Activated naive CD4-positive, alpha-beta T cell treated with anti-CD3 and anti-CD28 coated beads, Interleukin-2, amount 50 U/mL, for 24 hours (primary cell): ENCODE measurements at regions not wholly inside any gene's neighbourhood (a gene's known extent, or its start where the extent isn't known, plus 50 kb on each side); places are given as distances from the start of the nearest gene placed in this dataset.
"Not testable (repeated sequence)": the region's sequence is repeated elsewhere in the genome, so short reads cannot be mapped to it uniquely, and the experiment has no call there.

Experiments
- H3K27ac Mint-ChIP-seq: one replicate; pipeline ENCODE4 v1.8.0; 2021; ENCODE audit warnings: mild to moderate bottlenecking, mixed read lengths
- H3K27me3 Mint-ChIP-seq: one replicate; pipeline ENCODE4 v1.8.0; 2021; ENCODE audit warnings: mixed read lengths
- H3K36me3 Mint-ChIP-seq: one replicate; pipeline ENCODE4 v1.8.0; 2021; ENCODE audit warnings: mixed read lengths
- H3K4me1 Mint-ChIP-seq: one replicate; pipeline ENCODE4 v1.8.0; 2021; ENCODE audit warnings: mixed read lengths
- H3K4me3 Mint-ChIP-seq: one replicate; pipeline ENCODE4 v1.8.0; 2021; ENCODE audit warnings: mild to moderate bottlenecking, mixed read lengths
- H3K9me3 Mint-ChIP-seq: one replicate; pipeline ENCODE4 v1.8.0; 2021; ENCODE audit warnings: mixed read lengths

- Mint-ChIP-seq H3K9me3 (peaks cover 5% of the 10 kb centered on the region), H3K27me3 (no peaks in the 10 kb centered on the region), H3K4me1 (no peaks in the 10 kb centered on the region), H3K36me3 (no peaks in the 10 kb centered on the region), H3K4me3 (no peak overlapping the region), H3K27ac (no peak overlapping the region)
Measured at GRCh38 chr7:49611951-49612350, 161.5 kb upstream of the VWC2 start.

DNA sequence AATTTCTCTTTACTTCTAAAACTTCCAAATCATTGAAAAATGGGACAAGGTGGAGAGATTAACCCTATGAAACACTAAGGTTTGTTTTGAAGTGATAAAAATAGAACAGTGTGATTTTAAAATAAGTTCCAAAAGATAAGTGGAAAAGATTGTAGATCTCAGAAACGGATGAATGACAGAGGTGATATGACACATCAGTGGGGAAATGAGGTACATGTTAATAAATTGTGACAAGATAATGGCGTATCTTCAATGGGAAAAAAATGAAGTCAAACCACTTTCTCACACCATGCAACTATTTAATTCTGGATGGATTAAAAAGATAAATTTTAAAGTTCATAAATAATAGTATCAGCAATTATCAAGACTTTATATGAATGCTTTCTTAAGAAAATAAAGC lies 159.7 kb upstream of the VWC2 start:
- no peaks in the 10 kb centered on the region for H3K4me1 Mint-ChIP-seq
- H3K27ac Mint-ChIP-seq, result no peak overlapping the region
- no peaks in the 10 kb centered on the region for H3K27me3 Mint-ChIP-seq
- H3K9me3 Mint-ChIP-seq, result peaks cover 8% of the 10 kb centered on the region
- H3K36me3 Mint-ChIP-seq, result no peaks in the 10 kb centered on the region
- H3K4me3 Mint-ChIP-seq, result no peak overlapping the region

GRCh38 chr7:49614974-49615373 lies 158.5 kb upstream of the VWC2 start:
- H3K27ac Mint-ChIP-seq, H3K27me3 Mint-ChIP-seq, H3K4me1 Mint-ChIP-seq, H3K4me3 Mint-ChIP-seq, H3K36me3 Mint-ChIP-seq: not testable (repeated sequence)
- H3K9me3 Mint-ChIP-seq, result peaks cover 13% of the 10 kb centered on the region

- H3K27me3 Mint-ChIP-seq, result no peaks in the 10 kb centered on the region
- peaks cover 20% of the 10 kb centered on the region for H3K9me3 Mint-ChIP-seq
- no peaks in the 10 kb centered on the region for H3K36me3 Mint-ChIP-seq
- H3K4me1 Mint-ChIP-seq, result no peaks in the 10 kb centered on the region
- no peak overlapping the region for H3K4me3 Mint-ChIP-seq
- no peak overlapping the region for H3K27ac Mint-ChIP-seq
Measured at GRCh38 chr7:49618028-49618427, 155.4 kb upstream of the VWC2 start.

DNA sequence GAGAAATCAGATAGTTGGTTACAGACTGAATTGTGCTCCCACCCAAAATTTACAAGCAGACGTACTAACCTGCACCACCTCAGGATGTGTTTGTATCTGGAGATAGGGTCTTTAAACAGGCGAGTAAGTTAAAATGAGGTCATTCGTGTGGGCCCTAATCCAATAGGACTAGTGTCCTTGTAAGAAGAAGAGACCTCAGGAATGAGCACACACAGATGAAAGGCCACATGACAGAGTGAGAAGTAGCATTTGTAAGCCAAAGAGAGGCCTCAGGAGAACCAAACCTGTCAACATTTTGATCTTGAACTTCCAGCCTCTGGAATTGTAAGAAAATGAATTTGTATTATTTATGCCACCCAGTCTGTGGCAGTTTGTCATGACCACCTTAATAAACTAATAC lies 149.5 kb upstream of the VWC2 start:
- no peak overlapping the region for H3K27ac Mint-ChIP-seq
- no peaks in the 10 kb centered on the region for H3K4me1 Mint-ChIP-seq

GRCh38 chr7:49624611-49625010 lies 148.8 kb upstream of the VWC2 start:
- Mint-ChIP-seq H3K4me3 (no peak overlapping the region), H3K27me3 (no peaks in the 10 kb centered on the region), H3K9me3 (peaks cover 7% of the 10 kb centered on the region), H3K4me1 (no peaks in the 10 kb centered on the region), H3K27ac (no peak overlapping the region), H3K36me3 (no peaks in the 10 kb centered on the region)

More for the DNA sequence above, 149.5 kb upstream of the VWC2 start:
- Mint-ChIP-seq H3K4me3 (no peak overlapping the region), H3K27me3 (no peaks in the 10 kb centered on the region), H3K36me3 (no peaks in the 10 kb centered on the region), H3K9me3 (peaks cover 12% of the 10 kb centered on the region)

GRCh38 chr7:49630513-49630912 lies 142.9 kb upstream of the VWC2 start:
- Mint-ChIP-seq H3K27me3 (no peaks in the 10 kb centered on the region), H3K9me3 (peaks cover under 1% of the 10 kb centered on the region), H3K36me3 (no peaks in the 10 kb centered on the region), H3K4me3 (no peak overlapping the region), H3K27ac (no peak overlapping the region), H3K4me1 (no peaks in the 10 kb centered on the region)

- H3K4me1 Mint-ChIP-seq, result no peaks in the 10 kb centered on the region
- no peak overlapping the region for H3K27ac Mint-ChIP-seq
- no peaks in the 10 kb centered on the region for H3K27me3 Mint-ChIP-seq
Measured at GRCh38 chr7:49631071-49631815, 142.2 kb upstream of the VWC2 start.

GRCh38 chr7:49631960-49632359 lies 141.5 kb upstream of the VWC2 start:
- Mint-ChIP-seq H3K27me3 (no peaks in the 10 kb centered on the region), H3K36me3 (no peaks in the 10 kb centered on the region)

More at GRCh38 chr7:49631071-49631815, 142.2 kb upstream of the VWC2 start:
- Mint-ChIP-seq H3K9me3 (peaks cover 4% of the 10 kb centered on the region), H3K4me3 (no peak overlapping the region), H3K36me3 (no peaks in the 10 kb centered on the region)

DNA sequence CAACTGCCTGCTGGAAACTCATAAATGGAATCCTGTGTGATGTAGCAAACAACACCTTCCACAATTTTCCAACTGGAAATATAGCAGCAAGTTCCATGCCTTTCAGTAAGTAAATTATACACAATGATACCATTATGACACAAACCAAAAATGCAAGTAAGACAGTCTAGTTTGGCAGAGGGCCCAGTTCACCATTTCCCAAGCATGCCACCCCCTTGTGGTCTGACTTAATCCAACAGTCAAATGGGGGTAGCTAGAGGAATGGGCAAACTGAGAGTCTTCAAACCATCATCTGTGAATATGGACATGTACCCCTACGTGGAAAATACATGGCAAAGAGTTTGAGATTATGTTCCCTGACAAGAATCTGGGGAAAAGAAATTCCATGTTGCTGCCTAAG lies 137.6 kb upstream of the VWC2 start:
- Mint-ChIP-seq H3K4me3 (no peak overlapping the region), H3K27ac (no peak overlapping the region), H3K36me3 (no peaks in the 10 kb centered on the region), H3K4me1 (no peaks in the 10 kb centered on the region), H3K27me3 (no peaks in the 10 kb centered on the region), H3K9me3 (peaks cover 6% of the 10 kb centered on the region)

More at GRCh38 chr7:49631960-49632359, 141.5 kb upstream of the VWC2 start:
- peaks cover 4% of the 10 kb centered on the region for H3K9me3 Mint-ChIP-seq
- H3K27ac Mint-ChIP-seq, result no peak overlapping the region
- H3K4me3 Mint-ChIP-seq, result no peak overlapping the region
- no peaks in the 10 kb centered on the region for H3K4me1 Mint-ChIP-seq

DNA sequence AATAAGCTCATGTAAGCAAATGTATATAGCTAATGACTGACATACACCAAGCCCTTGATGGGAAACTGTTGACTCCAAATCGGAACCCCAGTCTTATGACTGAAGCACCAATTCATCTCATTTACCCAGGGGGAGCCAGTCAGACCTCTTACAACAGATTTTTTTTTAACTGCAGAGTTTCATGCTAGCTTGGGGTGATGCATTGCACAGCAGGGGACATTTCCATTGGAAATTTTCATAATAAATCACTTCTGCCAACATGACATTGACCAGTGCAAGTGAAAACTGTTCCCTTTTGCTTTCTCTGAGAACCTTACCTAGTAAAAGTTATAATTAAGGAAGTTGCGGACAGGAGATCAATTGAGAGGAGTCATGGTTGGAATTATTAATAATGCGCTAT lies 137.0 kb upstream of the VWC2 start:
- Mint-ChIP-seq H3K27ac (no peak overlapping the region), H3K9me3 (peaks cover 7% of the 10 kb centered on the region), H3K36me3 (no peaks in the 10 kb centered on the region), H3K27me3 (no peaks in the 10 kb centered on the region), H3K4me3 (no peak overlapping the region), H3K4me1 (no peaks in the 10 kb centered on the region)

GRCh38 chr7:49638166-49638565 lies 135.3 kb upstream of the VWC2 start:
- Mint-ChIP-seq H3K36me3 (no peaks in the 10 kb centered on the region), H3K4me1 (no peaks in the 10 kb centered on the region), H3K27me3 (no peaks in the 10 kb centered on the region), H3K4me3 (no peak overlapping the region), H3K27ac (no peak overlapping the region), H3K9me3 (peaks cover 7% of the 10 kb centered on the region)

DNA sequence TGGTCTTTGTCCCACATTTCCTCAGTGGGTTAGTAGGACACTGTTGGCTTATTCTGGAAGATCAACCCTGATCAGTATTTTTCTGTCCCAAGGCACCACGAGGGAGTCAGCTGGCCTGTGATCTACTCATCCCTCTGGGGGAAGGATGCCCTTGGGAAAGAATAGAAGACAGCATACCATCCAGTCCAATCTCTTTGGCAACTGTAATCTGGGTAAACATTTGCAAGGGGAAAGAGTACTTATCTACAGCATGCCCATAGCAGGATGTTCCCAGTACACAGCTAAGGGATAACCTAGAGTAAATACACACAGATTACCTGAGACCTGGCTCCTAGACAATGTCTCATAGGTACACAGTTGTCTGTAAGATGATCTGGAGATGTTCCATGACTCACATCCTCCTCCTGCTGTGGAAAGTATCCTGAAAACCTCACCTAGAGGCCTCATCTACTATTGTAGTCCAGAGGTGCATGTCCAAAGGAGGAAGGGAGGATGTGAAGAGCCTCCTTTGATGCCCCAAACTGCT lies 134.3 kb upstream of the VWC2 start:
- Mint-ChIP-seq H3K4me3 (no peak overlapping the region), H3K9me3 (peaks cover 7% of the 10 kb centered on the region), H3K27me3 (no peaks in the 10 kb centered on the region), H3K27ac (no peak overlapping the region), H3K4me1 (no peaks in the 10 kb centered on the region), H3K36me3 (no peaks in the 10 kb centered on the region)

GRCh38 chr7:49639808-49640207 lies 133.6 kb upstream of the VWC2 start:
- no peak overlapping the region for H3K4me3 Mint-ChIP-seq
- peaks cover 7% of the 10 kb centered on the region for H3K9me3 Mint-ChIP-seq
- no peak overlapping the region for H3K27ac Mint-ChIP-seq
- no peaks in the 10 kb centered on the region for H3K4me1 Mint-ChIP-seq
- H3K36me3 Mint-ChIP-seq, result no peaks in the 10 kb centered on the region
- no peaks in the 10 kb centered on the region for H3K27me3 Mint-ChIP-seq

- H3K9me3 Mint-ChIP-seq, result peaks cover 3% of the 10 kb centered on the region
- H3K4me3 Mint-ChIP-seq, result no peak overlapping the region
- H3K36me3 Mint-ChIP-seq, result no peaks in the 10 kb centered on the region
- H3K27me3 Mint-ChIP-seq, result no peaks in the 10 kb centered on the region
- no peaks in the 10 kb centered on the region for H3K4me1 Mint-ChIP-seq
- no peak overlapping the region for H3K27ac Mint-ChIP-seq
Measured at GRCh38 chr7:49643321-49643720, 130.1 kb upstream of the VWC2 start.

GRCh38 chr7:49643736-49644135 lies 129.7 kb upstream of the VWC2 start:
- peaks cover 3% of the 10 kb centered on the region for H3K9me3 Mint-ChIP-seq
- H3K36me3 Mint-ChIP-seq, result no peaks in the 10 kb centered on the region

More at GRCh38 chr7:49643736-49644135, 129.7 kb upstream of the VWC2 start:
- Mint-ChIP-seq H3K4me1 (no peaks in the 10 kb centered on the region), H3K27ac (no peak overlapping the region), H3K27me3 (no peaks in the 10 kb centered on the region), H3K4me3 (no peak overlapping the region)
